ENCODE measurements at regions not wholly inside any gene's neighbourhood (a gene's known extent, or its start where the extent isn't known, plus 50 kb on each side); places are given as distances from the start of the nearest gene placed in this dataset.

- no peak for FAIRE-seq
Measured at GRCh38 chr3:23734481-23734880, 71.3 kb upstream of the UBE2E1 start.

More at GRCh38 chr3:23734481-23734880, 71.3 kb upstream of the UBE2E1 start:
- no peaks in the 10 kb centered on the region for H3K9me3 ChIP-seq (replicated peaks; ENCODE audit: control insufficient read depth, insufficient read depth, low read length)
- TF ChIP-seq, protein P1, sequence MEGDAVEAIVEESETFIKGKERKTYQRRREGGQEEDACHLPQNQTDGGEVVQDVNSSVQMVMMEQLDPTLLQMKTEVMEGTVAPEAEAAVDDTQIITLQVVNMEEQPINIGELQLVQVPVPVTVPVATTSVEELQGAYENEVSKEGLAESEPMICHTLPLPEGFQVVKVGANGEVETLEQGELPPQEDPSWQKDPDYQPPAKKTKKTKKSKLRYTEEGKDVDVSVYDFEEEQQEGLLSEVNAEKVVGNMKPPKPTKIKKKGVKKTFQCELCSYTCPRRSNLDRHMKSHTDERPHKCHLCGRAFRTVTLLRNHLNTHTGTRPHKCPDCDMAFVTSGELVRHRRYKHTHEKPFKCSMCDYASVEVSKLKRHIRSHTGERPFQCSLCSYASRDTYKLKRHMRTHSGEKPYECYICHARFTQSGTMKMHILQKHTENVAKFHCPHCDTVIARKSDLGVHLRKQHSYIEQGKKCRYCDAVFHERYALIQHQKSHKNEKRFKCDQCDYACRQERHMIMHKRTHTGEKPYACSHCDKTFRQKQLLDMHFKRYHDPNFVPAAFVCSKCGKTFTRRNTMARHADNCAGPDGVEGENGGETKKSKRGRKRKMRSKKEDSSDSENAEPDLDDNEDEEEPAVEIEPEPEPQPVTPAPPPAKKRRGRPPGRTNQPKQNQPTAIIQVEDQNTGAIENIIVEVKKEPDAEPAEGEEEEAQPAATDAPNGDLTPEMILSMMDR (IDR thresholded peaks at IDR 0.05; ENCODE audit: extremely low read depth in 1 of 2, insufficient read depth in 1 of 2, low read depth in 1 of 2, low read length in 2 of 2), result no peak
- TF ChIP-seq MYC (IDR thresholded peaks at IDR 0.05; ENCODE audit: low read depth, low read length), result no peak
- TF ChIP-seq JUN (IDR thresholded peaks at IDR 0.05; ENCODE audit: borderline replicate concordance, insufficient read depth, insufficient read length, low read depth), result no peak
- no peak for TF ChIP-seq GATA2 (IDR thresholded peaks at IDR 0.05; ENCODE audit: insufficient read depth, insufficient read length, low read depth, low read length)
- no peak for TF ChIP-seq EZH2 (IDR thresholded peaks at IDR 0.05; ENCODE audit: borderline replicate concordance, low read depth, low read length, severe bottlenecking)
- TF ChIP-seq FOS (IDR thresholded peaks at IDR 0.05; ENCODE audit: borderline replicate concordance, insufficient read depth, low read length), result no peak
- TF ChIP-seq MAX (IDR thresholded peaks at IDR 0.05; ENCODE audit: insufficient read depth, insufficient read length), result no peak
- no peak for TF ChIP-seq POLR2A (IDR thresholded peaks at IDR 0.05; ENCODE audit: low read depth, low read length)
- TF ChIP-seq POLR2AphosphoS5 (IDR thresholded peaks at IDR 0.05; ENCODE audit: insufficient read depth, low read depth, low read length), result no peak
- no peak overlapping the region for H2AFZ ChIP-seq (ENCODE audit: low read depth, low read length)
- no peaks in the 10 kb centered on the region for H3K9me1 ChIP-seq (replicated peaks; ENCODE audit: control insufficient read depth, extremely low read depth, insufficient read depth, low read length)
- ChIA-PET POLR2A (interaction anchor here (0.7 kb wide), 1 partner anchor 26 kb away, joined by 3 read pairs; no protein-coding TSS in a partner anchor), CTCF (no interaction called here)
- H4K20me1 ChIP-seq (replicated peaks; ENCODE audit: control insufficient read depth, extremely low read depth, insufficient read depth, low read length), result no peaks in the 10 kb centered on the region
- no peak overlapping the region for H3K27ac ChIP-seq (ENCODE audit: insufficient read depth, low read depth, low read length)
- no peaks in the 10 kb centered on the region for H3K27me3 ChIP-seq (ENCODE audit: control insufficient read depth in 2 of 2, insufficient read depth in 2 of 2, low read length in 2 of 2)
- H3K9ac ChIP-seq (replicated peaks; ENCODE audit: extremely low read depth, insufficient read depth, low read length), result no peak overlapping the region
- no peaks in the 10 kb centered on the region for H3K36me3 ChIP-seq (ENCODE audit: control insufficient read depth in 2 of 2, extremely low read depth in 1 of 2, insufficient read depth in 2 of 2, low read length in 2 of 2)
- H3K4me2 ChIP-seq (ENCODE audit: insufficient read depth, low read length), result no peak overlapping the region
- intact Hi-C loops (cut with micrococcal nuclease) (no loop called here), dilution Hi-C loops (cut with MboI; ENCODE audit: extremely low pct_ligation_motif_present, low sequenced_read_pairs) (no loop called here)
- no peaks in the 10 kb centered on the region for H3K79me2 ChIP-seq (ENCODE audit: control insufficient read depth, insufficient read depth, low read length)
- peaks cover 25% of the 10 kb centered on the region for H3K4me1 ChIP-seq (ENCODE audit: control insufficient read depth, extremely low read depth, insufficient read depth, low read length)
- DNase-seq (ENCODE audit: low read depth, low spot score), result no peak
- no peak overlapping the region for H3K4me3 ChIP-seq (replicated peaks in 1 of 3; ENCODE audit: insufficient read depth in 1 of 3, low read depth in 1 of 3, low read length in 3 of 3)
- BruUV-seq (replicated peaks), result no TSS peak

Data from endothelial cell of umbilical vein (primary cell).